GM20000 (cell line): ENCODE measurements at regions not wholly inside any gene's neighbourhood (a gene's known extent, or its start where the extent isn't known, plus 50 kb on each side); places are given as distances from the start of the nearest gene placed in this dataset.

ENCODE experiments used
- DNase-seq: peaks from one replicate; pipeline ENCODE4 v3.0.0; 2012; ENCODE audit warnings: low spot score
- CTCF ChIP-seq: IDR thresholded peaks from 2 replicates; pipeline ENCODE4 v1.5.1; 2012; ENCODE audit warnings: mild to moderate bottlenecking, control low read depth; ENCODE audit errors: extremely low read depth, missing control alignments

- TF ChIP-seq CTCF: no peak
- DNase-seq: no peak
These were observed 155.2 kb downstream of the FBLN2 start for GRCh38 chr3:13704174-13704573.

GRCh38 chr3:13703071-13703470 is 154.1 kb downstream of the FBLN2 start:
- no peak for DNase-seq
- no peak for TF ChIP-seq CTCF

- no peak for TF ChIP-seq CTCF
- no peak for DNase-seq
These were observed 153.4 kb downstream of the FBLN2 start for GRCh38 chr3:13702286-13702685.

- TF ChIP-seq CTCF: no peak
- no peak for DNase-seq
These were observed 152.0 kb downstream of the FBLN2 start for GRCh38 chr3:13700889-13701288.

- DNase-seq: no peak
- TF ChIP-seq CTCF: no peak
These were observed 151.4 kb downstream of the FBLN2 start for GRCh38 chr3:13700362-13700761.

GRCh38 chr3:13696699-13697098 is 147.8 kb downstream of the FBLN2 start:
- TF ChIP-seq CTCF: no peak
- no peak for DNase-seq

- no peak for DNase-seq
- no peak for TF ChIP-seq CTCF
These were observed 144.5 kb downstream of the FBLN2 start for GRCh38 chr3:13693441-13693840.
